ENCODE measurements at regions not wholly inside any gene's neighbourhood (a gene's known extent, or its start where the extent isn't known, plus 50 kb on each side); places are given as distances from the start of the nearest gene placed in this dataset.

DNA sequence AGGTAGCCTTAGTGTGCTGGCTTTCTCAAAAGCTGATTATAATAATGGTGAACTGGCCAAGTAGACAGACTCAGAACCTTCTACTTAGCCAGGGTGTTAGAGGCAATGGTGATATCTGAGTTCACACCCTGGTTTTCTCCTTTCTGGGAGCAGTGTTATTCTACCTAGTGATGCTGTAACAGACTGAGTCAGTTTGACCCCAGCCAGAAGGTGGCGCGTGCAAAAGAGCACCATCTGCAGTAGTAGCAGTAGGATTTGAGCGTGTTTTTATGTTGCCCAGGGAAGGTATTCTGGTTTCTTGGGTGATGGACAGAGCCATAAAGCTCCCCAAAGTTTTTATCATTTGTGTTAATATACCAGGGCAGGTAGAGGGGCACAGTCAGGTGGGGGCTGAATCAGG, 143.8 kb upstream of the CPXCR1 start:
- TF ChIP-seq, protein P1, sequence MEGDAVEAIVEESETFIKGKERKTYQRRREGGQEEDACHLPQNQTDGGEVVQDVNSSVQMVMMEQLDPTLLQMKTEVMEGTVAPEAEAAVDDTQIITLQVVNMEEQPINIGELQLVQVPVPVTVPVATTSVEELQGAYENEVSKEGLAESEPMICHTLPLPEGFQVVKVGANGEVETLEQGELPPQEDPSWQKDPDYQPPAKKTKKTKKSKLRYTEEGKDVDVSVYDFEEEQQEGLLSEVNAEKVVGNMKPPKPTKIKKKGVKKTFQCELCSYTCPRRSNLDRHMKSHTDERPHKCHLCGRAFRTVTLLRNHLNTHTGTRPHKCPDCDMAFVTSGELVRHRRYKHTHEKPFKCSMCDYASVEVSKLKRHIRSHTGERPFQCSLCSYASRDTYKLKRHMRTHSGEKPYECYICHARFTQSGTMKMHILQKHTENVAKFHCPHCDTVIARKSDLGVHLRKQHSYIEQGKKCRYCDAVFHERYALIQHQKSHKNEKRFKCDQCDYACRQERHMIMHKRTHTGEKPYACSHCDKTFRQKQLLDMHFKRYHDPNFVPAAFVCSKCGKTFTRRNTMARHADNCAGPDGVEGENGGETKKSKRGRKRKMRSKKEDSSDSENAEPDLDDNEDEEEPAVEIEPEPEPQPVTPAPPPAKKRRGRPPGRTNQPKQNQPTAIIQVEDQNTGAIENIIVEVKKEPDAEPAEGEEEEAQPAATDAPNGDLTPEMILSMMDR (IDR thresholded peaks at IDR 0.05), result no peak
- no peak for TF ChIP-seq POLR2A (IDR thresholded peaks at IDR 0.05)

Measured in esophagus squamous epithelium (tissue), 4 donors.